GM13977 (cell line): ENCODE measurements at regions not wholly inside any gene's neighbourhood (a gene's known extent, or its start where the extent isn't known, plus 50 kb on each side); places are given as distances from the start of the nearest gene placed in this dataset.

ENCODE experiments used
- DNase-seq: peaks from one replicate; pipeline ENCODE4 v3.0.0; 2012; ENCODE audit warnings: low spot score
- CTCF ChIP-seq: IDR thresholded peaks from 2 replicates; pipeline ENCODE4 v1.5.1; 2012; ENCODE audit warnings: mild to moderate bottlenecking, control low read depth; ENCODE audit not compliant: insufficient read depth; ENCODE audit errors: extremely low read depth, missing control alignments
- in situ Hi-C: fragments of 300-500 bp; cut with MboI; formaldehyde crosslinking; loops from one replicate; pipeline ENCODE4 v1.12.0; 2022; ENCODE audit warnings: low sequenced_read_pairs, low pct_unique_long_range_greater_than_20kb, mixed read lengths, inconsistent platforms; ENCODE audit not compliant: unreplicated experiment

GRCh38 chr19:31961667-31962066 is 383.7 kb upstream of the ZNF507 start:
- no peak for TF ChIP-seq CTCF
- no peak for DNase-seq
- in situ Hi-C loops = no loop called here

- no peak for DNase-seq
- in situ Hi-C loops = no loop called here
- no peak for TF ChIP-seq CTCF
Measured at GRCh38 chr19:31962561-31962996, 382.8 kb upstream of the ZNF507 start.

- DNase-seq = no peak
- in situ Hi-C loops = no loop called here
- no peak for TF ChIP-seq CTCF
Measured at GRCh38 chr19:31963746-31964145, 381.7 kb upstream of the ZNF507 start.

- no peak for DNase-seq
- TF ChIP-seq CTCF = no peak
- in situ Hi-C loops = no loop called here
Measured at GRCh38 chr19:31969016-31969415, 376.4 kb upstream of the ZNF507 start.

GRCh38 chr19:31970027-31970461 is 375.4 kb upstream of the ZNF507 start:
- DNase-seq = no peak
- in situ Hi-C loops = no loop called here

GRCh38 chr19:31974290-31974689 is 371.1 kb upstream of the ZNF507 start:
- DNase-seq = no peak
- in situ Hi-C loops = no loop called here
- no peak for TF ChIP-seq CTCF

More at GRCh38 chr19:31970027-31970461, 375.4 kb upstream of the ZNF507 start:
- TF ChIP-seq CTCF = no peak

GRCh38 chr19:31974941-31975340 is 370.5 kb upstream of the ZNF507 start:
- no peak for DNase-seq

More at GRCh38 chr19:31974941-31975340, 370.5 kb upstream of the ZNF507 start:
- in situ Hi-C loops = no loop called here
- no peak for TF ChIP-seq CTCF
